ENCODE measurements at regions not wholly inside any gene's neighbourhood (a gene's known extent, or its start where the extent isn't known, plus 50 kb on each side); places are given as distances from the start of the nearest gene placed in this dataset.

DNA sequence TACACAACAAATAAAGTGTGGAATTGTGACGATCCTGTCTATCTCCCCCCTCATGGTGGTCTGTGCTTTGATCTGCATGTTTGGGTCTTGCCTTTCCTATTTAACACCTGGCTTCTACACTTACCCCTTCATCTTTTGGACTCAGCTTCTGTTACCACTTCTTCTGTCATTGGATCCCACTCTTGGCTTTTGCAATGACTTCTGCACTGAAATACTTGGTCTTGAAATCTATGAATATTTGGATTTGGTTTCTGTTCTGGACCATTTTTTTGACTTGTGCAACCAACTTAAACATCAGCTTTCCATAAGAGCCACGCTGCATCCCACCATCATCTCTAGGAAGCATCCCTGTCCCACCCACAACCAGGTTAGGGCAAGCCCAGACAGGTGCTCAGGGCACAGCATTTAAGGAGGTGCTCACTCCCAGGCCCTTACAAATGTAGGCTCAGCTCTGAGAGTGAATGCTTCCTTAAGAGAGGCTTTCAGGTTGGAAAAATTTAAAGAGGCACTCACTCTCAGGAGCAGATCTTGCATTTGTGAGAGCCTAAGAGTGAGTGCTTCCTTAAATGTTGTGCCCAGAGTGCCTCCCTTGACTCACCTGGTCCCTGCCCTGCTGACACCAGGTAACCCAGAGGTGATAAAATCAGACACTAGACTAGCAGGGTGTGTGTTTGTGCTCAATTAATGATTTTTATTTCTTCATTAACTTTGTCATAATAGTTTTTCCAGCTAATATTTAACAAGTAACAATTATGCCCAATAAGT is 124.5 kb upstream of the SH3BP4 start:
- TF ChIP-seq REPIN1 (tag by site-specific recombination; IDR thresholded peaks at IDR 0.05; ENCODE audit: low read depth) (no peak), ZBTB21 (tag by site-specific recombination; IDR thresholded peaks at IDR 0.05) (no peak), ZNF596 (tag by site-specific recombination; IDR thresholded peaks at IDR 0.05) (no peak), ZBTB7A (tag by site-specific recombination; IDR thresholded peaks at IDR 0.05; ENCODE audit: low read depth) (no peak), KLF16 (tag by site-specific recombination; IDR thresholded peaks at IDR 0.05) (no peak), SETDB1 (IDR thresholded peaks at IDR 0.05; ENCODE audit: insufficient read length, low read length) (no peak), ZNF146 (tag by site-specific recombination; IDR thresholded peaks at IDR 0.05) (no peak), ZNF174 (tag by site-specific recombination; IDR thresholded peaks at IDR 0.05) (no peak), ZNF23 (tag by site-specific recombination; IDR thresholded peaks at IDR 0.05; ENCODE audit: borderline replicate concordance) (no peak), MYNN (tag by site-specific recombination; IDR thresholded peaks at IDR 0.05; ENCODE audit: borderline replicate concordance) (no peak), ZNF416 (tag by site-specific recombination; IDR thresholded peaks at IDR 0.05) (no peak), MZF1 (tag by site-specific recombination; IDR thresholded peaks at IDR 0.05; ENCODE audit: borderline replicate concordance) (no peak)
- TF ChIP-seq, protein P1, sequence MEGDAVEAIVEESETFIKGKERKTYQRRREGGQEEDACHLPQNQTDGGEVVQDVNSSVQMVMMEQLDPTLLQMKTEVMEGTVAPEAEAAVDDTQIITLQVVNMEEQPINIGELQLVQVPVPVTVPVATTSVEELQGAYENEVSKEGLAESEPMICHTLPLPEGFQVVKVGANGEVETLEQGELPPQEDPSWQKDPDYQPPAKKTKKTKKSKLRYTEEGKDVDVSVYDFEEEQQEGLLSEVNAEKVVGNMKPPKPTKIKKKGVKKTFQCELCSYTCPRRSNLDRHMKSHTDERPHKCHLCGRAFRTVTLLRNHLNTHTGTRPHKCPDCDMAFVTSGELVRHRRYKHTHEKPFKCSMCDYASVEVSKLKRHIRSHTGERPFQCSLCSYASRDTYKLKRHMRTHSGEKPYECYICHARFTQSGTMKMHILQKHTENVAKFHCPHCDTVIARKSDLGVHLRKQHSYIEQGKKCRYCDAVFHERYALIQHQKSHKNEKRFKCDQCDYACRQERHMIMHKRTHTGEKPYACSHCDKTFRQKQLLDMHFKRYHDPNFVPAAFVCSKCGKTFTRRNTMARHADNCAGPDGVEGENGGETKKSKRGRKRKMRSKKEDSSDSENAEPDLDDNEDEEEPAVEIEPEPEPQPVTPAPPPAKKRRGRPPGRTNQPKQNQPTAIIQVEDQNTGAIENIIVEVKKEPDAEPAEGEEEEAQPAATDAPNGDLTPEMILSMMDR (tag by site-specific recombination; IDR thresholded peaks at IDR 0.05), result no peak
- TF ChIP-seq, protein P2, sequence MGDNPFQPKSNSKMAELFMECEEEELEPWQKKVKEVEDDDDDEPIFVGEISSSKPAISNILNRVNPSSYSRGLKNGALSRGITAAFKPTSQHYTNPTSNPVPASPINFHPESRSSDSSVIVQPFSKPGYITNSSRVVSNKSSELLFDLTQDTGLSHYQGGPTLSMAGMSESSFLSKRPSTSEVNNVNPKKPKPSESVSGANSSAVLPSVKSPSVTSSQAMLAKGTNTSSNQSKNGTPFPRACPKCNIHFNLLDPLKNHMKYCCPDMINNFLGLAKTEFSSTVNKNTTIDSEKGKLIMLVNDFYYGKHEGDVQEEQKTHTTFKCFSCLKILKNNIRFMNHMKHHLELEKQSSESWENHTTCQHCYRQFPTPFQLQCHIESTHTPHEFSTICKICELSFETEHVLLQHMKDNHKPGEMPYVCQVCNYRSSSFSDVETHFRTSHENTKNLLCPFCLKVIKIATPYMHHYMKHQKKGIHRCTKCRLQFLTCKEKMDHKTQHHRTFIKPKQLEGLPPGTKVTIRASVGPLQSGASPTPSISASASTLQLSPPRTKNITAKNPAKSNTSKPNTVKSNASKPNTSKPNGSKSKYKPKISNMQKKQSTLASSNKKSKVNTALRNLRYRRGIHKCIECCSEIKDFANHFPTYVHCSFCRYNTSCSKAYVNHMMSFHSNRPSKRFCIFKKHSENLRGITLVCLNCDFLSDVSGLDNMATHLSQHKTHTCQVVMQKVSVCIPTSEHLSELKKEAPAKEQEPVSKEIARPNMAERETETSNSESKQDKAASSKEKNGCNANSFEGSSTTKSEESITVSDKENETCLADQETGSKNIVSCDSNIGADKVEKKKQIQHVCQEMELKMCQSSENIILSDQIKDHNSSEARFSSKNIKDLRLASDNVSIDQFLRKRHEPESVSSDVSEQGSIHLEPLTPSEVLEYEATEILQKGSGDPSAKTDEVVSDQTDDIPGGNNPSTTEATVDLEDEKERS (tag by site-specific recombination; IDR thresholded peaks at IDR 0.05), result no peak

All from HEK293 (cell line).